PC-9 (cell line): ENCODE measurements at regions not wholly inside any gene's neighbourhood (a gene's known extent, or its start where the extent isn't known, plus 50 kb on each side); places are given as distances from the start of the nearest gene placed in this dataset.

Experiments
- CTCF ChIP-seq: fragments of 200-600 bp; sonication (generic); conservative IDR thresholded peaks from 2 replicates; pipeline ENCODE4 v1.6.1; 2017; ENCODE audit warnings: mixed run types, antibody characterized with exemption, mild to moderate bottlenecking, moderate library complexity
- EZH2 ChIP-seq: fragments of 200-600 bp; sonication (generic); IDR thresholded peaks from 2 replicates; pipeline ENCODE4 v1.8.0; 2017; ENCODE audit warnings: antibody characterized with exemption, low read depth

- no peak for TF ChIP-seq CTCF
- TF ChIP-seq EZH2 = no peak
These were observed 460.3 kb downstream of the QKI start for GRCh38 chr6:163874784-163875183.
